GM18502 (cell line): ENCODE measurements at regions not wholly inside any gene's neighbourhood (a gene's known extent, or its start where the extent isn't known, plus 50 kb on each side); places are given as distances from the start of the nearest gene placed in this dataset.
A peak's percentile ranks its signal among the peaks of the same experiment; 100 is the strongest.
"Not testable (repeated sequence)": the region's sequence is repeated elsewhere in the genome, so short reads cannot be mapped to it uniquely, and the experiment has no call there.

Source experiments
- ATAC-seq: cut with Tn5 transposase; IDR thresholded peaks from one replicate; pipeline ENCODE4 v1.9.1; 2021; ENCODE audit warnings: mild to moderate bottlenecking; ENCODE audit not compliant: unreplicated experiment, poor library complexity

DNA sequence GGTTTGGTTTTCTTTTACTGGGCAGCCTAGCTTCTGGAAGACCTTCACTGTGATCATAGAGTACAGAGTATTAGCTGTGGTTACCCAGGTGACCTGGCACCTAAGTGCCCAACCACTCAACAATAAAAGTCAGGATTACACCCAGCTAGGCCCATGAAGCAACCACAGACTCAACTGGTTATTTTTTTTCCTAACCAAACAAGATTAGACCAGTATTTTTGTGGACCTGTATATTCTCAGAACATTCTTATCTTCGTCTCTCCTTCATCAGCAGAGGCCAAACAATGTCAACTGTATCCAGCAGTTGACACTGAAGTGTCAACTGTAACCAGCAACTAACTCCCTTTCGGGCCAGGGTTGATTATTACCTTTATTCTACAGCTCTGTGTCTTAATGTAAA is 289.2 kb upstream of the SLC39A10 start:
- ATAC-seq: no peak

DNA sequence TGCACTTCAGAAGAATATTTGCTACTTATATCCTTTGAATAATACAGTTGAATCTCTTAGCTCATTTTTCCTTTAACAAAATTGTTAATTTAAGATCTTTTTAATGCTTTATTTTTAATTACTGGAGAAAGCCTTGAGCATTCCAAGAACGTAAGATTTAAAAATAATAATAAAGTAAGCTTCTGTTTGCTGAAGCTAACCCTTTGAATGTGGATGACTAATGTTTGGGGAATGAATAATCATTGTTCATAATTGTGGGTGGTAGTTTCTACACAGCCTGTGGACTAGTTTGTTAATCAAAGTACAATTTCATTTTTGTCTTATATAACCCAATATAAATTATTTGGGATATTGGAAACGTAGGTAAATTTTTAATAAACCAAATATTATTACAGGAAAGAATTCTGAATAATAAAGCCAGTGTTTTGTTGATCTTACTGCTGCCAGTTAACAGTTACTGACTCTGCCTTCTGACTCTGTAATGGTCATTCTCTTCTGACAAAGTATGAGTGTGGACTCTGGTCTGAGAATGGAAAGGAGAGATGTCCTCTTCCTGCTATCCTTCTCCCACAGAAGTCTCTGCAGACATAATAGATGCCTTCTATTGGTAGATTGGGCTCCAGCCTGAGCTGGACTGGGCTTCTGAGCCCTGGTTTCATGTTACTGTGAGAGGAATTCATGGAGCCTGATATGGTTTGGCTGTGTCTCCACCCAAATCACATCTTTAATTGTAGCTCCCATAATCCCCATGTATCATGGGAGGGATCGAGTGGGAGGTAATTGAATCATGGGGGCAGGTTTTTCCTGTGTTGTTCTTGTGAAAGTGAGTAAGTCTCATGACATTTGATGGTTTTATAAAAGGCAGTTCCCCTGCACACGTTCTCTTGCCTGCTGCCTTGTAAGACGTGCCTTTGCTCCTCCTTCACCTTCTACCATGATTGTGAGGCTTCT is 292.7 kb upstream of the SLC39A10 start:
- no peak for ATAC-seq

DNA sequence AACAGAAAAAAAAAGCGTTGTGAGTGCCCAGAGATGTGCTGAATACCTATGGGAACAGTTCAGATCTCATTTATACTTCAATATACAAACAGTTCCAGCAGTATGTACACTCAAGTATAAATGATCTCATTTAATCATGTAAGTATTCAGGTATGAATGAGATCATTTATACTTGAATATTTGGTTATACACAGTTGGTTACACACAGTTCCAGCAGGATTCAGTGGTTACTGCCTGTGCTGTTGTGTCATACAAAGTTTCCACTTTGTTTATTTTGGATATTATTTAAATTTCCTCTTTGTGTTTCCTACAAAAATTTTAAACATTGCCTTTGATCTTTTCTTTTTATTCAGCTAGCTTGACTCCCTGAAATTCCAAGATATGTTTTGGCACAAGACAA is 293.5 kb upstream of the SLC39A10 start:
- ATAC-seq: no peak

DNA sequence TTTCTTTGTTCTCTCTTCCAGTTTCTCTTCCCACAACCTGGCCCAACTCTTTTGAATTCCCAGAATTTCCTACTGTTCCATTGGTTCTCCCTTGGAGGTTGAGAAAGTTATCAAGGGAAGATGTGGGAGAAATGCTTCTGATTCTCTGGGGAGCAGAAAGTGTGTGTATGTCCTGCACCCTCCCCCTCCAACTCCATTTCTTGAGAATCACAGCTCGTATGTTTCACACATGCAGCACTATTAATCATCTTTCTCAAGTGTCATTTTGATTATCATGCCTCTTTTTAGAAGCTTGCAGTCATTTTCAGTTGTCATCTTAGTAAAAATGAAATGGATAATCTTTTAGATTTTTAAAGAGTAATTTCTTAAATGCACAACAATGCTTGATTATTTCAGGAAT is 296.8 kb upstream of the SLC39A10 start:
- no peak for ATAC-seq

DNA sequence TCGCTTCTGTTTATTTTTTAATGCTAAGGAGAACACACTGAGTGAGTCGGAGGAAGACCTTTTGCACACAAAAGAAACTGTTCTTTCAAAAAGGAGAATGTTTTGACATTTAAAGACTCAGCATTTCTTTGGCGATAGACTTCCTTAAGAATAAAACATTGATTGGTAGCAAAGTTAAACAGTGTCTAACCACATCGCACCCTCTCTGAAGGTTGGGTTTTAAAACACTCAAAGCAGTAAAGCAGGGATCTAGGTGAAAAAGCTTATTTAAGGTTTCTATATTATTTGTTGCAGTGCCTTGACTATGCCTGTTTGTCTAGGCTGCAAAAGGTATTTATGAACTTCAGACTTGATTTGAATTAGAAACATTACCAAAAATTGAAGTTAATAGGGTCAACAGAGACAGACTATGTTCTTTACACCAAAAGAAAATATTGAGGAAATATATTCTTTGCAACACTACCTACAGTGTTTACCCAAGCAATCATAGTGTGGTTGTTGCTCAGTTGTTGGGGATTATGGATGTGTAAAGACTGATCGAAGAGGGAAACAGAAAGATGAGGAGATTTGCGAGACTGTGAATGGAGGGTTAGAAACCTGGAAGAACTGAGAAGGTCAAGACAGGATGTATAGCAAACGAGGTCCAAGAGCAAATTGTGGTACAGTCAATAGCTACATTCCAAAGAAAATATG is 297.8 kb upstream of the SLC39A10 start:
- ATAC-seq: no peak

DNA sequence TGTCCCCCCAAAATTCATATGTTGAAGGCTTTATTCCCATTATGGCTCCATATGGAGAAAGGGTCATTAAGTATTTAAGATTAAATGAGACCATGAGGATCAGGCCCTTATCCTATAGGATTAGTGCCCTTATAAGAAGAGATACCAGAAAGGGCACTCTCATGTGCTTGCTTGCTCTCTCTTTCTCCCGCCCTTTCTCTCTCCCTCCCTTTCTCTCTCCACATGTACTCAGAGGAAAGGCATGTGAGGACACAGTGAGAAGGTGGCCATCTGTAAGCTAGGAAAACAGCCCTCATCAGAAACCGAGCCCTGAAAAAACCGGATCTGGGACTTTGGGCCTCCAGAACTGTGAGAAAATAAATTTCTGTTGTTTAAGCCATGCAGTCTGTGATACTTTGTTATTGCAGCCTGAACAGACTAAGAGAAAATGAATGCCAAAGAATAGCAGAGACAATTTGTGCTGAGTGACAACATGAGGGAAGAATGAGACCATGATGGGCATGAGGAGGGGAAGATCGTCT is 300.0 kb upstream of the SLC39A10 start:
- ATAC-seq: no peak

DNA sequence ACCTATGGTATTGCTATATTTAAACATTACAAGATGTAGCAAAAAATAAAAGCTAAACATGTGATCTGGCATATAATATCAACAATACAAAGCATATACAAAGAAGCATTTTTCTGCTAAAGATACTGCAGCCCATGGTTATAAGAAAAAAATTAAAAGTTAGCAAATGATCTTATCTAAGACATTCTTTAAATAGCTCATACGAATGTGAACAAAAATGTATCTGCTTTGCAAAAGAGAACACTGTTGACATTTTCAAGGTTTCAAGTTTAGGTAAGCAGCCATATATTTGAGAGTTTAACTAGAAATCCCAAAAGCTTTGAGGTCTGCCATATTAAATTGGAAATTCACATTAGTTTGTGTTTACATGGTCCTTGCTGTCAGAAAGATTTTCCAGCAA is 301.0 kb upstream of the SLC39A10 start:
- no peak for ATAC-seq

DNA sequence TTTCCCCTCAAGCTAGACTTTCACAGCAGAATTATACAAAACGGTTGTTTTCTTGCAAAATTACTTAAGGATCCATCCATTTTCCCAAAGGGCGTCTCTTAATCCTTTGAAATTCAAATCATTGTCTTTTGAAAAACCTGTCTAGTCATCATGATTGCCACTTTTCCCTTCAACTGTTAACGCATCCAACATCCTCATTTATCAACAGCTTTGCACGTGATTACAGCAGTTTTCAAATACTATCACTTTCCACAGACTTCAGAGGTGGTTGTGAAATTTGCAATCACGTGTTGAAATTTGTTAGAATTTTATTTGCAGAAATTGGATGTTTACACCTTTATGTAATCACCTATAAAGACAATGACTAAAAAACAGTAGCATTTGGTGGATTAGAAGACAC is 304.4 kb upstream of the SLC39A10 start:
- ATAC-seq: no peak

DNA sequence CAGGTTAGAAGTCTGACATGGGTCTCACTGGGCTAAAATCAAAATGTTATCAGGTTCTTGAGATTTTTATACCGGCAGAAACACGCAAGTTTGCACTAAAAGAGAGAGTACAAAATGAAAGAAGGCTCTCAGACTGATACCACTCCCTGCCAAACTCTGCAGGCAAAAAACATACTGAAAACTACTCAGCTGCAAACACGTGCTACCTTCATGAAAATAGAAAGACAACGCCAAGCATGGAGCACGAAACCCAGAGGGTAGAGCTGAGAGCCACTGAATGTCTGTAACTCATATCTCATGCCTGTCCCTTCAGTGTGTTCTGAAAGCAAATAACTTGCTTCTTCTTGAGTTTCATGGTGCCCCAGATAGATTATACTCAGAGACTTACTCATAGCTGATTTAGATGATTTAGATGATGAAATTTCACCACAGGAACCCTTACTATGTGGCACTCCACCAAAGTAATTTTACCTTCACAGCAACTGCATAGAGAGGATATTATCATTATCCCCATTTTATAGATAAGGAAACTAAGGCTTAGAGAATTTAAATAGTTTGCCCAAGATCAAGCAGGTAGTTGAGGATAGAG is 313.0 kb upstream of the SLC39A10 start:
- peak; percentile 49 for ATAC-seq

DNA sequence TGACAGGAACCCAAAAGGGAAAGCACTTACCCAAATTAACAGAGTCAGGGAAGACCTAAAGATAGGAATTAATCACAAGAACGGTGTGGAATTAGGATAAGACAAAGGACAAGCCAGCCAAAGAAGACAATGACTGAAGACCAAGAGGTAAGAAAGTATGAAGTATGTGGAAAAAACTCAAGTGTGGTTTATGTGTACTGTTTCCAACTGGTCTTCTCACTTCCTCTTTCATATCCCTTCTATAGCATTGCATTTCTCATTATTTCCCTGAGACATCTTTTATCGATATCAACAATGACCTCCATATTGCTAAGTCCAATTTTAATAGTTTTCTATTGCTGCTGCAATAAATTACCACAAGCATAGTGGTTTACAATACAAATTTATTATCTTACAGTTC is 313.5 kb upstream of the SLC39A10 start:
- ATAC-seq: peak; percentile 76

DNA sequence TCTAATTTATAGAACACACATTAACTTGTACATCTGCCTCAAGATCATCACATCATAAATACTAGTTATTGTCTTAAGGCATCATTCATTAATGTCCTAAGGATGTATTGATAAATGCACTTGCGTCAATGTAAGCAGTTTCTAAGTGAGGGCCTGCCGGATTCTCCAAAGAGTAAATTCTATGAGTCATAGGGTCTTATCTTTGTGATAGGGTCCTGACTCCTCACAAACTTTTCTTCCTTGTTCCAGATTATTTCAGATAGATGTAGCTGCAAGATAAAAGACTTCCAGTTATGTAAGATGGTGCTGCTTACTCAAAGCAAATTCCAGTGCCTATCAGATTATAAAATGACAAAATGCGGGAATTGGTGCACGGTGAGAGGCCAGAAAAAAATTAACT is 315.0 kb upstream of the SLC39A10 start:
- ATAC-seq: no peak

DNA sequence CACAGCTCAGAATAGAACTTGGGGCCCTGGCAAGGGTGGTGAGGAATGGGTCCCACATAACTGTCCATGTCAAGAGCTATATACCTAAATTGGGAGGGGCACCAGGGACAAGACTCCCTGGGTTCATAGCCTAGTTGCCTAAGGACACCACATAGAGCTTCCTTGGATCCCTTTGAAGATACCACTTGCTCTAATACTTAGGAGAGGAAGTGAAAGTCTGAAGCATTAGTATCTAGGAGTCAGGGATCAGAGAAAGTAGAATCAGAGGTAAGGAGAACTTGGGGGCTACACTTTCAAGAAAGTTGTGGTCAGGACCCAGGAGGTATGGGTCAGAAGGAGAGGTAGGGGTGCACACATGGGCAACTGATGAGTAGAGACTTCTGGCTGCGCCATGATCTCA is 318.2 kb upstream of the SLC39A10 start:
- no peak for ATAC-seq

DNA sequence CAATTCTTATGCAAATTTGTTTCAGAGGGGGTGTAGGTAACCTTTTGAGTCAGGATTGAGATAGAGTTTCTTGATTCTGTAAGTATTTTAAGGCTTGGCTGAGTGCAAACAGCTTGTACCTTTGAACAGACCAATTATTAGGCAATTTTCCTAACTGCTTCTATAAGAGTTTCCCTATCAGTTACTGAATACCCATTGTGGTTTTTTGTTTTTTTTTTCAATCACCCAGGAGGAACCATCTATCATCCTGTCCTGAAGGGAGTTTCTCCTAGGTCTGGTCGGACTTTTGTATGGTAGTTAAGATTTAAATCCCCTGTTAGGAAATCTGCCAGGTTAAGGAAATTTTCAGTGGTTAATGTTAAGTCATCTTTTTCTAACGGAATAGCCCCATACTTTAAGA is 319.4 kb upstream of the SLC39A10 start:
- ATAC-seq: no peak

DNA sequence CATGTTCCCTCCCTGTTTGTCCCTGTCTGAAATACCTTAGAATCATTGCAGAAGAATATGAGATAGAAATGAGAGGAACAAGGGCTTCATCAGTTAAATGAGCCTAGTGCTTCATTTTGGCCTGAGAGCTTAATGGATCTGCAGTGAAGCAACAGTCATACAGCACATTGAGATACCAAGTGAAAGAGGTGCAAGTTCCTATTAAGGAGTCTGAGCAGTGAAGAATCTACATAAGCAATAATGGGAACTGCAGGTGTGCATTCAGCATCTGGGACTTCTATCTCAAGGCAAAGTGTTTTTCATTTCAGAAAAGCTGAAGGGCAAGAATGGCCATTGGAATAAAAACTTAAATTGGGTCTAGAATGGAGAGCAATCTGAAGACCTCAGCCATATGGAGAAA is 323.2 kb upstream of the SLC39A10 start:
- no peak for ATAC-seq

DNA sequence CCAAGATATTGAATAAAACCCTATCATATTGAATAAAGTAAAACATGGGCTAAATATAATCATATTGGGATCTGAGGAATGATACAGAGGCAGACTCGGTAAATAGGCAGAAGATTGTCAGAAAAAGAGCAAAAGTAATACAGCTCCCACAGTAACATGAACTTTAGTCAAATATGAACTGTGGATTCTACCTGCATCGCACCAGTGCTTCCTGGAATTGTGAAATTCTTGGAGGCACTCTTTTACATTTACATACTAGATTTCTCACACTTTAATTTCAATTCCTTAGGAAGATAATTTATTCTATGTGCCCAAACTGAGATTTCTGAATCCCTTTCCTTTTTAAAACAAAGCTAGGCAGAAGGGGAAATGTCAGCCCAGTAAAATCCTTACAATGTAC is 325.1 kb upstream of the SLC39A10 start:
- ATAC-seq: no peak

DNA sequence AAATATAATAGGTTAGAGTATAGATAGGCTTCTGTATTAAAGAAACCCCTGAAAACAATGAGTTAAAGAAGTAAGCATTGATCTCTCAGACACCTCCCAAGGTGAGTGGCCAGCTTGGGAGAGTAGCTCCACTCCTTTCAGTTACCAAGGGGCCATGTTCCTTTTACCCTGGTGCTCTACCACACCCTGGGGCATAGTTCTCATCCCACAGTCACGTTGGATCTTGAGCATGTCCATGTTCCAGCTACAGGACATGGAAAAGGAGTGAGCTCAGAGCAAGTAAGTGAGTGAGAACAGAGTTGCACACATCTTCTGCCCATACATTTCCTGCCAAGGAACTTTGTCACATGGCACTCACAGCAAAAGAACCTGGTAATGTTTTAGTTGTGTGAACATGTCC is 325.9 kb upstream of the SLC39A10 start:
- ATAC-seq: no peak

DNA sequence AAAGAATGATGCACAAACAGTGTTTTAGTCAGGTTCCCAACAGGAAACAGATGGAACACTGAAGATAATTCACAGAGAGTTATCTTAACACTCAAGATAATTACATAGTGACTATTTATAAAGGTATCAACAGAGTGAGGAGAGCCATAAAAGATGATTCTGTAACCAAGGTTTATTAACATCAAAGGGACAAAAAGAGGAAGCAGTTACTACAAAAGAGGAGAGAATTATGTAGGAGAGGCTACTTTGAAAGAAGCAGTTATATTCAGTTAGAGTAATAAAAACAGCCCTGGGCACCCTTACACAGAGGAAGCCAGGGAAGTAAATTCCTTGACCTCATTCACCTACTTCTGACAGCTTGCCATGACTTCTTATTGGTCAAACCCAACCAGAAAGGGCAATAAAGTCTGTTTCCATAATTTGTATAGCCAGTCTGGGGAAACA is 326.5 kb upstream of the SLC39A10 start:
- no peak for ATAC-seq

DNA sequence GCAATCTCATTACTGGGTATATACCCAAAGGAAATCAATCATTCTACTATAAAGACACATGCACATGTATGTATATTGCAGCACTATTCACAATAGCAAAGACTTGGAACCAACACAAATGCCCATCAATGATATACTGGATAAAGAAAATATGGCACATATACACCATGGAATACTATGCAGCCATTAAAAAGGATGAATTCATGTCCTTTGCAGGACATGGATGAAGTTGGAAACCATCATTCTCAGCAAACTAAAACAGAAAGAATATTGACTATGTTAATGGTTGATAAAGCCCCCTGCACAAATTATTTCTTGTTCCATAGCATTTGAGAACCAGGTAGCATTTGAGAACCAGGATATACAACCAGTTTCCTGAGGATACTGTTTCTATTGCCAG is 327.2 kb upstream of the SLC39A10 start:
- not testable (repeated sequence) for ATAC-seq

DNA sequence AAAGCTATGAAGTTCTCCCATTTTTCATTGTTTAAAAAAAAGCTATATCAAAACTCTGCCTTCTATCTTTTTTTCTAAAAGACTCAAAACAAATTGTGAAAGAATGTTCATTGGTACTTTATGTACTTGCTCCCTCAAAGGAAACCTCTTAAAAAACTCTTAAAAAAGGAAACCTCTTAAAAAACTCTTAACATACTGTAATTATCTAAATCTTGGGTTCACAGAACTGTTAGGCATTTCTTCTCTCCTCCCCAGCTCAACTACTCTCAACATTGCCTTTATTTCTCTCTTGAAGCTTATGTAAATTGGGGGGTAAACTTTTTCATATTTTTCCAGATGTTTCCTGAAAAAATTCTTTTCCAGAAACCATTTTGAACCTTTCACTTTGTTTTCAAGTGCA is 330.5 kb upstream of the SLC39A10 start:
- ATAC-seq: no peak

DNA sequence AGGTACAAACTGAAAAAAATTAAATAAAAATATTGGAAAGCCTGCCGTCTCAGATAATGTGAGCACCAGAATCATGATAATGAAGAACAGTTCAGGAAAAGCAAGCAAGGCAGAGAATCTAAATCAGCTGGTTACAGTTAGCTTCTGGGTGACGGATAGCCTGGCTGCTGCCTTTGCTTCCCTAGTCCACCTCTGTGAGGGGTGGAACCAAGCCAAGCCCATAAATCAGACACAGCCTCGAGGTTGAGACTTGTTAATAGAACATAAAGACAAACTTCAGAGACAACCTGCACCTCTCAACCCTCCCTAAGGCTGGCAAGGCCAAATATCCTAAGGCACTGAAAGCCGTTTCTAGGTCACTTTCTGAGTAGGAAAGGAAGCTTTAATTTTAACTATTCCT is 334.7 kb upstream of the SLC39A10 start:
- no peak for ATAC-seq

DNA sequence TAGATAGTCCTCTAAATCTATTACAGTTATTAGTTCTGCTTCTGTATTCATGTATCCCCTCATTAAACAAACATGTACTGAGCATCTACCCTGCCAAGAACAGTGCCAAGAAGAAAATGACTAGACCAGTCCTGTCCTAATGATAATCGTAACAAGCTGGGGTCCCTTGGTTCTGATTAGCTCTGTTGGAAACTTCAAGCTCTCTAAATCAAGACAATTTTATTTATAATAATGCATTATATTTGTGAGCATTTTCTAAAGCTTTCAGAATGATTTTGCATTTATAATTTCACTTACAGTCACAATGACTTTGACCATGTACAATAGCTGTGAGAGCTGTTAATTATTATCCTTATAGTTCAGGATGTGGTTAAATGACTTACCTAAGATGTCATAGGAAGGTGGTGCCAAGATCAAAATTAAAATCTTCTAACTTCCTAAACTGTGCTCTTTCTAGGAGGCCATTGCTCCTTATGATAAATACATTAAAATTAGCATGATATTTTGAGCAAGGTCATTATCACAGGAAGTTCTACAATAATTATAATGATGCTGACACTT is 336.5 kb upstream of the SLC39A10 start:
- ATAC-seq: peak; percentile 53
